NCI-H1092 treated with DMSO at 0.1 percent for 48 hours (cell line): ENCODE measurements at regions not wholly inside any gene's neighbourhood (a gene's known extent, or its start where the extent isn't known, plus 50 kb on each side); places are given as distances from the start of the nearest gene placed in this dataset.

ENCODE experiments used
- DNase-seq: peaks from one replicate; lab custom pipeline; 2025; lab: John Stamatoyannopoulos, UW

GRCh38 chr16:6131526-6132050 lies 1034.0 kb upstream of the EEF2KMT start:
- no peak for DNase-seq

- DNase-seq = no peak
Observed at GRCh38 chr16:6125483-6126259, 1028.1 kb upstream of the EEF2KMT start.

GRCh38 chr16:6124136-6124535 lies 1026.5 kb upstream of the EEF2KMT start:
- DNase-seq = no peak

DNA sequence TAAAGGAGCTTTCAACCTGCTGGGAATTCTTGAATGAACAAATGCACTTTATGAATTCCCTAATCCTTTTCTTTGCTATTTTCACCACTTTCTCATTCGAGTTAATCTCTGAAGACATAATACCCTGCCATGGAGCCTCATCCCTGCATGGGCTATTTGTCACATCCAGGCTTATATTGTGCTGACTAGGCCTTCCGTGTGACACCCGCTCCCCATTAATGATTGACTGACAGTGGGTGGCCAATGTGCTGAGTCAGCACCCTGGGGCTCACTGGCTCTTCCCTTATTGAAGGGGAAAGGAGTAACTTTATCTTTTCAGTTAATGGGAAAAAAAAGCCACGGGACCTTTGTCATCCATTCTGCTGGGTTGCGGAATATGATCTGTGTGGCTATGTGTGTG lies 1024.8 kb upstream of the EEF2KMT start:
- no peak for DNase-seq

DNA sequence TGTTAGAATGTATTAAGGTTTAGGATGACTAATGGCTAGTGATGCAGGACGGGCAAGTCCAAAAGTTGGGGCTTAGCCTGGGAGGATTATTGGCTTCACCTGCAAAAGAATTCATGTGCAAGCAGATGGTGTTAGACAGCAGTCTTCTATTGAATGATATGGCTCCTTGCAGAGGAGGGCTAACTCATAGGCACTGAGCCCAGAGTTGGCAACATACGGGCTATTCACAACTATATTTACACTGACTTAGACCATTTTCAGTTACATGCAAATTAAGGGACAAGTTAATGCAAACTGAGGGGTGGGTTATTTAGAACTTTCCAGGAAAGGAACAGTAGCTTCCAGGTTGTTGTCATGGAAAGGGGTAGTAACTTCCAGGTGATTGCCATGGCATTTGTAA lies 1017.1 kb upstream of the EEF2KMT start:
- DNase-seq = no peak

DNA sequence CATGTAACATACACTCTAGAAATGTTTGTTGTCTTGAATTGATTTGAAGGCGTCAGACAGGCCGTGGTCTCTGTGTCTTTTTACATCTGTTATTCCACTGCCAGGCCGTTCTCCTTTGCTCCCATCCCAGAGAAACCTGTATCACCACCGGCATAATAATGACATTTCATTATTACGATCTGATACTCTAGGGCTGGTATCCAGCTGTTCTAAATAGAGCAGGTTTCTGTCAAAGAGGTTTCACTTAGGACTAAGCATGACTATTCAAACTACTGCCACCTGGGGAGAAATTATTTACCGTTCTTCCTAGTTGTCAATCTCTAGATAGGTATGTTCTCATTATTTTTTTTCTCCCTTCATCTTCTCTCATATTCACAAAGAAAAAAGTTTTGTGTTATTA lies 1016.2 kb upstream of the EEF2KMT start:
- DNase-seq = no peak

DNA sequence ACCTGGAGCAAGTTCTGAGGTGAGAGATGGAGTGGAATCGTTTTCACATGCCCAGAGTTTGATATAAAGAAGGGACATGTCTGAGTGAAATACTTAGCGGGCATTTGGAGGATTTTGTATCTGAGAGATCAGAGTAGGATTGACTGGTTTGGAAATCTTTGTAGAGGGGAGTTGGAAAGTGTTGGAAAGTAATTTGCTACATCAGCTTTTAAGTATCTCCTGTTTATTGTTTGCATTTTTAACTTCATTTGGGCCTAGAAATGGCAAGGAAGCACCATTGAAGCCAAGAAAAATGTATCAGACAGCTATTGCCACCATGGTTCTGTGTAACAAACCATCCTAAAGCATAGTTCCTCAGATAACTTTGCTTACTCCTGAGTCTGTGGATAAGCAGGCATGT lies 1015.1 kb upstream of the EEF2KMT start:
- no peak for DNase-seq

DNA sequence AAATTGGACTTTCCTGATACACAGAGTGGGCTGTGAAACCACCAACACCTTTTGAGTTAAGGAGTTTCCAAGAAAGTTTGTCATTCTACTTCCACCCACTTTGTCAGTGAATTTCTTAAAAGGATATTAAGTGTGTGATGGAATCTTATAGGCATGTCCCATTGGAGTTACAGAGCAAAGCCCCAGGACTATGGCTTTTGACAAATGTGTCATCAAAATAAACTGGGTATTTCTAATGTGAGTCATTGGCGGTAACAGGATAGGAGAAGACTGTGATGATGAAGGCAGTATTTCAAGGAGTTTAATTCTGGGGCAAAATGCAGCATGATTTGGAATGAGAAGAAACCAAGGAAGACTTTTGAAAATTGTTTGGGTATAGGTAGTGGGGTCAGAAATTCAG lies 1013.8 kb upstream of the EEF2KMT start:
- DNase-seq = no peak

- DNase-seq = no peak
Observed at GRCh38 chr16:6110346-6110745, 1012.8 kb upstream of the EEF2KMT start.

- no peak for DNase-seq
Observed at GRCh38 chr16:6106061-6106460, 1008.5 kb upstream of the EEF2KMT start.

- no peak for DNase-seq
Observed at GRCh38 chr16:6105115-6105514, 1007.5 kb upstream of the EEF2KMT start.

DNA sequence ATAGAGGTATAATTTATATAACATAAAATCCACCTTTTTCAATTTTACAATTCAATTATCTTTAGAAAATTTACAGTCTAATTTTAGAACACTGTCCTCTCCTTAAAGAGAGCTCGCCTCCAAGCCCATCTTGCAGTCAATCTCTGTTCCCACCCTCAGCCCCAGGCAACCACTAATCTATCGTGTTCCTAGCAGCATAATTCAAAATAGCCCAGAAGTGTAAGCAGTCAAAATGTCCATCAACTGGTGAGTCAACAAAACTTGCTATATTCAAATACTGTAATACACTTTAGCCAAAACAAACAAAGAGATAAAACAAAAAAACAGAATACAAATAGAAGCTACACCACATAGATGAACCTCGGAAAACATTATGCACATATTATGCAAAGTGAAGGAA lies 1006.8 kb upstream of the EEF2KMT start:
- no peak for DNase-seq

DNA sequence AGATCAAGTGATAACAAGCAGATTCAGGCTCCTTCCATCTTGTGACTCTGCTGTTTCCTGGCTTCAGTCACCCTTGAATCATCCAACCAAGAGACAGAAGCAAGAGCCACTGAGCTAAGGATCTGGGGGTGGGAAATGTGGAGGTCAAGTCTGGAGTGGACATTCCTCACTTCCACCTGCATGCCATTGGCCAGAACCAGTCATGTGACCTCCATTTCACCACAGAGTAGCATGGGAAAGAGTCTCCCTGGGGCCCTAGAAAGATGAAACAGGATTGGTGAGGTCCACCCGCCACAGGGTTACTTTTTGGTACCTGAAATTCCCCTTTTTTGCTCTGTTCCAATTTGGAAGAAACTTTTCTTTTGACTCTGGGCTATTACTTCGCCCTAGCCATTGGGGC lies 1006.0 kb upstream of the EEF2KMT start:
- DNase-seq = no peak

- no peak for DNase-seq
Observed at GRCh38 chr16:6099102-6099501, 1001.5 kb upstream of the EEF2KMT start.

- no peak for DNase-seq
Observed at GRCh38 chr16:6096931-6097670, 999.5 kb upstream of the EEF2KMT start.

GRCh38 chr16:6095414-6095813 lies 997.8 kb upstream of the EEF2KMT start:
- no peak for DNase-seq

DNA sequence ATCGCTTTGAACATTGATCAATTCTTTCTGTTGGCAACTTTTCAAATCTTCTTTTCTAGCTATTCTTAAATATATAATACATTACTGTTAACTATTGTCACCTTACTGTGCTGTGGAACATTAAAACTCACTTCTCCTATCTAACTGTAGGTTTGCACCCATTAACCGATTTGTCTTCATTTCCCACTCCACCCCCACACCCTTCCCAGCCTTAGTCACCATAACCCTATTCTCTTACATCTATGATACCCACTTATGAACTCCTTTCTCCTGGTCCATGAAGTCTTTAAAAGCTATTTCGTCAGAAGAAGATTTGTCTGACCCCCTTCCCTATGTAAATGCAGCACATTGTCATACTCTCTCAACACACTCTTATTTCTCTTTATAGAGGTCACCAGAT lies 993.4 kb upstream of the EEF2KMT start:
- DNase-seq = no peak

DNA sequence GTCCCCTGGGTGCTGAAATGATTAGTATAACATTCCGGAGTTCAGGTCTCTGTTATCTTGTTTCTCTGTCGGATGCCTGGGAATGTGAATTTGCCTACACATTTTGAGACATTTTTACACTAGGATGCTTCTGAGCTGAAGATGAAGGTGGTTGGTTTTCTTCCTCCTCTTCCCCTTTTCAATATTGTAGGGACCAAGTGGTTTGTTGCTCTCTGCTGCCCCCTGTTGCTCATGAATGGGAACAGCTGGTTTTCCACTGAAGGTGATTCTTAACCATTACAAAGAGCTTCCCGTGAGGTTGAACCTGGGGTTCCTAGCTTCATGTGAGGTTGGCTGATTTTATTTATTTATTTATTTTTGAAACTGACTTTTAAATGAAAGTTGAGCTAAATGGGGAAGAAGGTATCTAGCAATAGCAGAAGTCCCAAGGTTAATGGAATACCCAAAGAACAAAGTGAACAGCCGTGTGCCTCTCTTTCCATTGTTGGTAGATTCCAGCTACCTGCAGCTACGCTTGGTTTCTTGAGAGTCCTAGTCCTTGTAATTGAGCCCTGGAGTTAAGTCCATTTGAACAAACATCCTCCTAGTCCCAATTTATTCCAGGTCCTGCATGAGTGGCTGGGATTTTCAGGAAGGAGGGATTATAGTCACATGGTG lies 983.9 kb upstream of the EEF2KMT start:
- peak; percentile 43 for DNase-seq

GRCh38 chr16:6076631-6077030 lies 979.0 kb upstream of the EEF2KMT start:
- no peak for DNase-seq

DNA sequence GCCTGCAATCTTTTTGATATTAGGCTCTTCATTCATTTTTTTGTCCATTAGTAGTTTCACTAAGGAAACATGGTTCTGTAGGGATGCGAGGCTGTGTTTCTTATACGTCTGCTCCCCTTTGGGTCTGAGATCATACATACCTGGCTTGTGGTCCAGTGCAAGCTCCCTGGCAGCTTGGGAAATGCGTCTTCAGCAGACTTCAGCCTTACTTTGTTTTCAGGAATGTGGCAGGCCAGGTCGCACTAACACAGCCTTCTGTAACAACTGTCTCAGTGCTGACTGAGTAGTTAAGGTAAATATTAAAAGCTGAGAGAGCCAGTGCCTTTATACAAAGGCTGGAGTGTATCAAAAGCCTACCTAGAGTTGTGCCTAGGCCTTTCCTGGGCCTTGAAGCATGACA lies 970.5 kb upstream of the EEF2KMT start:
- DNase-seq = no peak

- DNase-seq = peak; percentile 45
Observed at GRCh38 chr16:6066652-6067051, 969.1 kb upstream of the EEF2KMT start.

GRCh38 chr16:6063526-6063925 lies 965.9 kb upstream of the EEF2KMT start:
- DNase-seq = no peak

- peak; percentile 71 for DNase-seq
Observed at GRCh38 chr16:6059671-6060070, 962.1 kb upstream of the EEF2KMT start.
